DND-41 (cell line): ENCODE measurements at regions not wholly inside any gene's neighbourhood (a gene's known extent, or its start where the extent isn't known, plus 50 kb on each side); places are given as distances from the start of the nearest gene placed in this dataset.

Source experiments
- ATAC-seq: fragments of 200-7000 bp; cut with Tn5 transposase; 3 replicates; pipeline ENCODE4 v1.9.1; 2021; ENCODE audit warnings: low read depth; ENCODE audit not compliant: insufficient read depth
- DNase-seq: peaks from one replicate; pipeline ENCODE4 v3.0.0-alpha.2; 2020
- H2AFZ ChIP-seq: 2 replicates; pipeline ENCODE4 v1.6.0; 2012; ENCODE audit warnings: low read depth, low read length
- H3K27ac ChIP-seq: 2 replicates; pipeline ENCODE4 v1.5.1; 2012; ENCODE audit warnings: low read length, inconsistent platforms
- H3K27me3 ChIP-seq: fragments of 200-600 bp; sonication (generic); 2 replicates; pipeline ENCODE4 v1.6.0; 2012; ENCODE audit warnings: low read length, mild to moderate bottlenecking, inconsistent platforms; ENCODE audit not compliant: insufficient read depth, poor library complexity
- H3K36me3 ChIP-seq: 2 replicates; pipeline ENCODE4 v1.5.1; 2012; ENCODE audit warnings: low read length, inconsistent platforms; ENCODE audit not compliant: insufficient read depth
- H3K4me1 ChIP-seq: 2 replicates; pipeline ENCODE4 v1.5.1; 2012; ENCODE audit warnings: mild to moderate bottlenecking, low read length; ENCODE audit not compliant: insufficient read depth
- H3K4me2 ChIP-seq: 2 replicates; pipeline ENCODE4 v1.6.0; 2012; ENCODE audit warnings: mild to moderate bottlenecking, moderate library complexity, low read length, inconsistent platforms; ENCODE audit not compliant: insufficient read depth
- H3K4me3 ChIP-seq, 2 experiments: fragments of 200-600 bp in 1 of 2; shearing (Covaris generic) in 1 of 2; 2 replicates each; pipeline ENCODE4 v1.5.1; 2012 to 2016; ENCODE audit warnings: inconsistent platforms in 2 of 2, low read length in 2 of 2, mild to moderate bottlenecking in 2 of 2, low read depth in 1 of 2, moderate library complexity in 1 of 2
- H3K79me2 ChIP-seq: 2 replicates; pipeline ENCODE4 v1.6.0; 2012; ENCODE audit warnings: low read length, inconsistent platforms; ENCODE audit not compliant: insufficient read depth
- H3K9ac ChIP-seq: 2 replicates; pipeline ENCODE4 v1.6.0; 2012; ENCODE audit warnings: low read depth, mild to moderate bottlenecking, inconsistent platforms, low read length, moderate library complexity
- H3K9me3 ChIP-seq: 2 replicates; pipeline ENCODE4 v1.5.1; 2012; ENCODE audit warnings: low read length, moderate library complexity, mild to moderate bottlenecking, inconsistent platforms; ENCODE audit not compliant: insufficient read depth, severe bottlenecking
- H4K20me1 ChIP-seq: 2 replicates; pipeline ENCODE4 v1.6.0; 2012; ENCODE audit warnings: low read length; ENCODE audit not compliant: insufficient read depth
- EZH2 ChIP-seq: IDR thresholded peaks from 3 replicates; pipeline ENCODE4 v1.6.1; 2012; ENCODE audit warnings: borderline replicate concordance, low read depth, mild to moderate bottlenecking, moderate library complexity, low read length, inconsistent platforms; ENCODE audit not compliant: severe bottlenecking
- TF ChIP-seq, protein P1 (sequence below): IDR thresholded peaks from 2 replicates; pipeline ENCODE4 v1.5.1; 2012; ENCODE audit warnings: borderline replicate concordance, low read length, moderate library complexity, mild to moderate bottlenecking; ENCODE audit not compliant: poor library complexity, severe bottlenecking; ENCODE audit errors: extremely low read depth

DNA sequence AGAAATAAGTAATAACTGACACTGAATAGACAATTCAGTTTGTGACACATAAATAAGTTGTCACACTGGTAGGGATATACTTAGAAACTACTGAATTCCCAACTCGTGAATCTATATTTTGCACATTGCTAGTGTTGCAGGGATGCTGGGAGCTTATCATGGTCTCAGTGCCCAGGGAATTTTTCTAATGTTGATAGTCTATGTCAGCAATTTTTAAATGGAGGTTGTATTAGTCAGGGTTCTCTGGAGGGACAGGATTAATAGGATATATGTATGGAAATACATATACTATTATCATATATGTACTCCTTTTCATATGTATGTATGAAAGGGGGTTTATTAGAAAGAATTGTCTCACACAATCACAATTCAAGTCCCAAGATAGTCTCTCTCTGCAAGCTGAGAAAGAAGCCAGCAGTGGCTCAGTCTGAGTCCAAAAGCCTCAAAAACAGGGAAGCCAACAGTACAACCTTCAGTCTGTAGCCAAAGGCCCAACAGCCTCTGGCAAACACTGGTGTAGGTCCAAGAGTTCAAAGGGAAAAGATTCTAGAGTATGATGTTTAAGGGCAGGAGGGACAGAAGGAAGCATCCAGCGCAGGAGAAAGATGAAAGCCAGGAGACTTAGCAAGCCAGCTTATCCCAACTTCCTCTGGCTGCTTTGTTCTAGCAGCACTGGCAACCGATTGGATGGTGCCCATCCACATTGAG, 980.9 kb upstream of the GJE1 start:
- ATAC-seq (no peak), DNase-seq (no peak)
- Histone ChIP-seq H3K4me2 (no peak overlapping the region), H2AFZ (no peak overlapping the region), H3K4me1 (no peaks in the 10 kb centered on the region), H3K9ac (no peak overlapping the region), H4K20me1 (no peaks in the 10 kb centered on the region), H3K36me3 (no peaks in the 10 kb centered on the region), H3K9me3 (no peaks in the 10 kb centered on the region), H3K27me3 (no peaks in the 10 kb centered on the region), H3K27ac (no peak overlapping the region), H3K79me2 (no peaks in the 10 kb centered on the region), H3K4me3 (no peak overlapping the region)
- no peak for TF ChIP-seq EZH2
- TF ChIP-seq, protein P1, sequence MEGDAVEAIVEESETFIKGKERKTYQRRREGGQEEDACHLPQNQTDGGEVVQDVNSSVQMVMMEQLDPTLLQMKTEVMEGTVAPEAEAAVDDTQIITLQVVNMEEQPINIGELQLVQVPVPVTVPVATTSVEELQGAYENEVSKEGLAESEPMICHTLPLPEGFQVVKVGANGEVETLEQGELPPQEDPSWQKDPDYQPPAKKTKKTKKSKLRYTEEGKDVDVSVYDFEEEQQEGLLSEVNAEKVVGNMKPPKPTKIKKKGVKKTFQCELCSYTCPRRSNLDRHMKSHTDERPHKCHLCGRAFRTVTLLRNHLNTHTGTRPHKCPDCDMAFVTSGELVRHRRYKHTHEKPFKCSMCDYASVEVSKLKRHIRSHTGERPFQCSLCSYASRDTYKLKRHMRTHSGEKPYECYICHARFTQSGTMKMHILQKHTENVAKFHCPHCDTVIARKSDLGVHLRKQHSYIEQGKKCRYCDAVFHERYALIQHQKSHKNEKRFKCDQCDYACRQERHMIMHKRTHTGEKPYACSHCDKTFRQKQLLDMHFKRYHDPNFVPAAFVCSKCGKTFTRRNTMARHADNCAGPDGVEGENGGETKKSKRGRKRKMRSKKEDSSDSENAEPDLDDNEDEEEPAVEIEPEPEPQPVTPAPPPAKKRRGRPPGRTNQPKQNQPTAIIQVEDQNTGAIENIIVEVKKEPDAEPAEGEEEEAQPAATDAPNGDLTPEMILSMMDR, result no peak

DNA sequence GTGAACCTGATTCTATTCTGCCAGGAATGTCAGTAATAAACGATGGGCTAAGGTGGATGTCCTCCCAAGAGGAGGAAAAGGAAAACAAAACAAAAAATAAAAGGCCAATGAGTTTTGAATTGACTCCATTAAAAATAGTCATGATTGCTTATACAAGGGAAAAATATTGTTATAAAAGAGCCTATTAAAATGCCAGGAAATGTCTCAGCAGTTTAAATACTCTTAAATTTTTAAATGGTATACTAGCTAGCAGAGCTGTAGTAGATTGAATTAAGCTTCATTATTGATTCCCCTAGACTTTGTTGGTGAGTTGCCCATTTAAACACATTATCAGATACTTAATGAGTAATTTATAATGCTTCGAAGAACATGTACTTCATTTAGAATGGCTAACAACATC, 990.9 kb upstream of the GJE1 start:
- no peak overlapping the region for H2AFZ ChIP-seq
- no peak overlapping the region for H3K27ac ChIP-seq
- H3K36me3 ChIP-seq, result no peaks in the 10 kb centered on the region
- no peak overlapping the region for H3K4me3 ChIP-seq
- H3K9me3 ChIP-seq, result no peaks in the 10 kb centered on the region
- no peak overlapping the region for H3K4me2 ChIP-seq
- no peak overlapping the region for H3K9ac ChIP-seq
- no peaks in the 10 kb centered on the region for H3K79me2 ChIP-seq
- H4K20me1 ChIP-seq, result no peaks in the 10 kb centered on the region
- DNase-seq (no peak), ATAC-seq (no peak)
- H3K27me3 ChIP-seq, result no peaks in the 10 kb centered on the region
- no peaks in the 10 kb centered on the region for H3K4me1 ChIP-seq
- no peak for TF ChIP-seq EZH2
- TF ChIP-seq, protein P1, result no peak

DNA sequence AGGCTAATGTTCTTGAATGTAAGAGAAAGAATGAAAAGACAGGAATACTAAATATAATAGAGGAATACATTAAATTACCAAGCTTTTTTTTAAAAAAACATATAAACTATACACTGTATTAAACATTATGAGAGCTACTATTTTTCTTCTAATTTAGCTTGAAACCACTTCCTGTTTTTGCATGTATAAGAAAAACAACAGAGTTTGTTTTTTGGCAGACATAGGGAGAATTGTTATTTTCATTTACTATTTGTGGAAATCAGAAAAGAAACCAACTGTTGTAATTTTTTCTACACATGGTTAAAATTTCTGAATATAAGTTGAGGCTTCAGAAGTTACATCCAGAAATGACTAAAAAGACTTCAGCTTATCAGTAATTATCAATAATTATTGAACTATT, 991.8 kb upstream of the GJE1 start:
- Histone ChIP-seq H4K20me1 (no peaks in the 10 kb centered on the region), H3K9ac (no peak overlapping the region), H3K4me2 (no peak overlapping the region), H3K36me3 (no peaks in the 10 kb centered on the region), H3K9me3 (no peaks in the 10 kb centered on the region), H3K4me3 (no peak overlapping the region), H3K79me2 (no peaks in the 10 kb centered on the region), H2AFZ (no peak overlapping the region), H3K27ac (no peak overlapping the region), H3K4me1 (no peaks in the 10 kb centered on the region), H3K27me3 (no peaks in the 10 kb centered on the region)
- DNase-seq (no peak), ATAC-seq (no peak)
- TF ChIP-seq, protein P1, result no peak
- TF ChIP-seq EZH2, result no peak
